HG02798 (cell line): ENCODE measurements at regions not wholly inside any gene's neighbourhood (a gene's known extent, or its start where the extent isn't known, plus 50 kb on each side); places are given as distances from the start of the nearest gene placed in this dataset.
"Not testable (repeated sequence)": the region's sequence is repeated elsewhere in the genome, so short reads cannot be mapped to it uniquely, and the experiment has no call there.

ENCODE experiments used
- ATAC-seq: cut with Tn5 transposase; IDR thresholded peaks from one replicate; pipeline ENCODE4 v1.9.1; 2021; ENCODE audit warnings: mild to moderate bottlenecking; ENCODE audit not compliant: unreplicated experiment, poor library complexity

DNA sequence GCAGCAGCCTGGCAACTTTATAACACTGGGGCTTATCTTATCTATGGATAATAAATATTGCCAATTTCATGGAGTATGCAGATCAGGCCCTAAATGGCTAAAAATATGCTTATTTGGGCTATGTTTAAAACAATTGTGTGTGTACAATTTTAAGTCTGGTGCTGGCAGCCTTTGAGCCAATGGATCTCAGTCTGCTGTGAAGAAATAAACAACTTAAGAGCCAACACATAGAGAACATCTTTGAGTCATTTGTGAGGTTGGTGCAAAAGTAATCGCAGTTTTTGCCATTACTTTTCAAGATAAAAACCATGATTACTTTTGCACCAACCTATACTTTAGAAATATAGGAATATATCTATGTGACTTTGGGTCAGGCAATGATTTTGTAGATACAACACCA lies 129.1 kb upstream of the CARMIL1 start:
- no peak for ATAC-seq

GRCh38 chr6:25150863-25151262 lies 128.3 kb upstream of the CARMIL1 start:
- no peak for ATAC-seq

DNA sequence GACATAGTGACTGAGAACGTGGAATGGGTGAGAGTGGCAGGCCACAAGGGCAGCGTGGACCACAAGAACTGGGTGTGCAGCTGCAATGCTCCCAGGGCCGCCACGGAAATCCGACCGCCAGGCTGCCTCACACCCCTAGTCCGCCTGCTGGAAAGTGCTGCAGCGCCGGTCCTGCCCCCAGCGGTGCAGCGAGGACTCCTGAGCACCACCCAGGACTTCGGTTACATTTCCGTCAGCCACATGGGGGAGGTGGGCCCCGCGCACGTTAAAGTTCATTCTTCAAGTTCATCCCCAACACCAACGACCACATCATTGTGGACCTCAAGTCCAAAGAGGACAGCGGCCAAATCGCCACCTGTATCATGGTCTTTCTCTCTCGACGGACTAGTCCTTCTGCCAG lies 126.1 kb upstream of the CARMIL1 start:
- no peak for ATAC-seq

- no peak for ATAC-seq
These were observed 125.1 kb upstream of the CARMIL1 start for GRCh38 chr6:25154034-25154596.

DNA sequence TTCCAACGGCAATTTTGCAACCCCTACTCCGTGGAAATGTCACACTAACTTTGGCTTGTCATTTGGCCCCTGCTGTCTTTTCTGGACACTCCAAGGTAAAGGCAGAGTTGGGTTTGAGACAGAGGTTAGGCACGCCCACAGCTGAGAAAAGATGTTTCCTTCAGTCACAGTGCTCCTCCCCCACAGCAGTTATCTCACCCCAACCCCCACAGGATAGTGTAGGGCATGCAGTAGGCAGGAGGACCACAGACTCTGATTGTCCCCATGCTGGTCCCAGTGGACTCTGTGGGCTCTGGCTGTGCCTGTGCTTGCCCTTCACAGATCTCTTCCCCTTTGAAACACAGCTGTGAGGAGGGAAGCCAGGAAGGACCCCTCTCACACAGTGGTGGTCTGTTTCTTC lies 124.0 kb upstream of the CARMIL1 start:
- no peak for ATAC-seq

- no peak for ATAC-seq
These were observed 123.1 kb upstream of the CARMIL1 start for GRCh38 chr6:25156123-25156522.

GRCh38 chr6:25157183-25157582 lies 122.0 kb upstream of the CARMIL1 start:
- ATAC-seq, result no peak

DNA sequence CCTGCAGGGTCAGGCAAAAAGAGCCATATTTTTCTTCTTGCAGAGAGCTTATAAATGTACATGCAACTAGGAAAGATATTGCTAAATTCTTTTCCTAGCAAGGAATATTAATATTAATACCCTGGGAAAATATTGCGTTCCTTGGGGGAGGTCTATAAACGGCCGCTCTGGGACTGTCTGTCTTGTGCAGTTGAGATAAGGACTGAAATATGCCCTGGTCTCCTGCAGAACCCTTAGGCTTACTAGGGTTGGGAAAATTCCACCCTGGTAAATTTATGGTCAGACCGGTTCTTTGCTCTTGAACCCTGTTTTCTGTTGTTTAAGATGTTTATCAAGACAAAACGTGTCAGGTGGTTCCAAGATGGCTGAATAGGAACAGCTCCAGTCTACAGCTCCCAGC lies 121.3 kb upstream of the CARMIL1 start:
- no peak for ATAC-seq

DNA sequence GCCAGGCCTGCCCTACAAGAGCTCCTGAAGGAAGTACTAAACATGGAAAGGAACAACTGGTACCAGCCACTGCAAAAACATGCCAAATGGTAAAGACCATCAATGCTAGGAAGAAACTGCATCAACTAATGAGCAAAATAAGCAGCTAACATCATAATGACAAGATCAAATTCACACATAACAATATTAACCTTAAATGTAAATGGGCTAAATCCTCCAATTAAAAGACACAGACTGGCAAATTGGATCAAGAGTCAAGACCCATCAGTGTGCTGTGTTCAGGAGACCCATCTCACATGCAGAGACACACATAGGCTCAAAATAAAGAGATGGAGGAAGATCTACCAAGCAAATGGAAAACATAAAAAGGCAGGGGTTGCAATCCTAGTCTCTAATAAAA lies 119.0 kb upstream of the CARMIL1 start:
- not testable (repeated sequence) for ATAC-seq

DNA sequence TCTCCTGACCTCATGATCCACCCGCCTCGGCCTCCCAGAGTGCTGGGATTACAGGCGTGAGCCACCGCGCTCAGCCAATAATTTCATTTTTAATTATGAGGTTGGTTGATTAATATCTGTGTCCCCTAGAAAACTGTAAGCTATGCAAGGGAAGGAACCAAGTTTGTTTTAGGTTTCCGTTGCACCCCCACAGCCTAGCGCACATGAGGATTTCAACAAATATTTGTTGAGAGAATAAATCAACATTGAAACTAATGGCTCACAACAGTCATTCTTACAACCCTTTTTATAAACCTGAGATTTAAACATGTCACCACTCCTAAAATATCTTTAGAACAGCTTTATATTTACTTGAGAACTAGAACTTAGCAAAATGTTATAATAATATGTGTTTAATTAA lies 114.0 kb upstream of the CARMIL1 start:
- no peak for ATAC-seq

DNA sequence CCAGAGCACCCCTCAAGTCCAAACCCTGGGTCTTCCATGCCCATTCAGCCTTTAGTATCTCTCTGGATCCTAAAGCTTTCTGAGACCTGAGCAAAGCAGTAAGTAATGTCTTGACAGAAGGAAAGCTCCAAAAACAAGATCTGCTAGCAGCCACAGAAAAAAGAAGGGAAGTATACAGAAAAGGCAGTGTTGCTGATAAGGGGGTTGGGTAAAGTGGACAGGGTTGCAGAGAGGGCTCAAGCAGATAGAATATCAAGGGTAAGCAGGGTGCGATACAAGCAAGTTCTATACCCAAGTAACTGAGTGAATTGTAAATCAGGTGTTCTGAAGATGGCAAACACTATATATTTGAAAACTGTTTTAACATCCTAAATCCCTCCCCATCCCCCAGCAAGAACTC lies 113.4 kb upstream of the CARMIL1 start:
- no peak for ATAC-seq

- no peak for ATAC-seq
These were observed 112.0 kb upstream of the CARMIL1 start for GRCh38 chr6:25166955-25167748.

GRCh38 chr6:25167961-25168360 lies 111.2 kb upstream of the CARMIL1 start:
- no peak for ATAC-seq

- ATAC-seq, result no peak
These were observed 110.5 kb upstream of the CARMIL1 start for GRCh38 chr6:25168637-25169036.

- no peak for ATAC-seq
These were observed 109.6 kb upstream of the CARMIL1 start for GRCh38 chr6:25169553-25169952.

- no peak for ATAC-seq
These were observed 109.2 kb upstream of the CARMIL1 start for GRCh38 chr6:25169961-25170360.

DNA sequence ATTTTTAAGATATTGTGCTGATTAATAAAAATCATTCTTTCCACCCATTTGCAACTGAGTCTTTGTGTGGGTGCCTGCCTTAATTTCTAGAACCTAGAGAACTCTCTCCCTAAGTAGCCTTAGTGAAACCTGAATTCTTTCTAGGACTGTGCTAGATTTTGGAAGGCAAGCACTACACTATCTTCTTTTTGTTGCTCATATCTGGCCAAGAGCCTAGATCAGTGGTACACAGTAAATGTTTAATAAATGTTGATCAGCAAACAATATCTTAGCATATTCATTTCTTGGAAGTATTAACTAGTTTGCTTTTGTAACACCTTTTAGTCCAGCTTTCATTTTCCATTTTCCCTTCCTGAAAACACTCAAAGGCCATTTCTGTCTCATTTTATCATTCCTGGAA lies 108.5 kb upstream of the CARMIL1 start:
- no peak for ATAC-seq

DNA sequence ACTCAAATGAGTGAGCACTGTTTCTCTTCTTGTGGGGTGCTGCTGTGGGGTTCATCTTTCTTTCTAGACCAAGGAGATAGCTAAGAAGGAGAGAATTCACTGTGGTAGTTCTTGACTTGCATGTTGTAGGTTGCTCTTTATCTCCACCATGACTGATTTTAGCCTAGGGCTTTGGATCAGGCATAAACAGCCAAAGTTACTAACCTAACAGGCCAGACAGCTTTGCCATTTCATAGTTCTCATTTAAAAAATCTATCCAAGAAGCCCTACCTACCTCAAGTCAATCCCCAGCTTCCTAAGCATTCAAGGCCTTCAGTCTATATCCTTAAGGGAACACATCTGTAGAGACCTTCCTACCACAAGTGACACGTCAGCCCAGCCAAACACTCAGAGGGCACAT lies 107.9 kb upstream of the CARMIL1 start:
- ATAC-seq, result no peak

DNA sequence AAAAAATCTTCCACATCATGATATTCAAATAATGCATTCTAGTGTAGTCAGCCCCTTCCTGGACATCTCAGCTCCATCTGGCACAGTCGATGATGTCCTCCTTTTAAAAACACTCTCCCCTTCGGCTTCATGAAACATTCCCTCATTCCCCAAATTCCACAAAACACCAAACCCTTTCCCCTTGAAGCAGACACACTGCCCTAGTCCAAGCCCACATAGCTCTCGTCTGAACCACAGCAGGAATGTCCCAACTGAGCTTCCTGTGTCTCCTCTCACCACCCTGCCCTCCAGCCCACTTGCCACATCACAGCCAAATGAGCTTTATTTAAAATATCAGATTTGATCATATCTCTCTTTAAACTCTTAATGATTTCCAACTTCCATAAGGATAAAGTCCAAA lies 106.4 kb upstream of the CARMIL1 start:
- no peak for ATAC-seq

DNA sequence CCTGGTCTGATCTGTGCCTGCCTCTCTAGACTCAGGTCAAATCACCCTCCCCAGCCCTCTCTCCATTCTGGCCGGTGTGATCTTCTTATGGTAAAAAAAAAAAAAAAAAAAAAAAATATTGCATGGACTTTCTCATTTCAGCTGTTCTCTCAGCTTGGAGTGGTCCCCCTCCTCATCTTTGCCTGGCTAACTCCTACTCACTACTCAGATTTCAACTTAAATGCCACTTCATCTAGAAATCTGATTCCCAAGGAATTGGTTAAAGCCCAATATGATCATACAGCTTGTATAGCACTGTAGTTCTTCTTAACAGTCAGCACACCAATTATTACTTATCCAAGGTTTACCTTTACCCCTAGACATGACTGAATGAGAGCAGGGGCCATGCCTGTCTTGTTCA lies 105.9 kb upstream of the CARMIL1 start:
- ATAC-seq, result no peak

DNA sequence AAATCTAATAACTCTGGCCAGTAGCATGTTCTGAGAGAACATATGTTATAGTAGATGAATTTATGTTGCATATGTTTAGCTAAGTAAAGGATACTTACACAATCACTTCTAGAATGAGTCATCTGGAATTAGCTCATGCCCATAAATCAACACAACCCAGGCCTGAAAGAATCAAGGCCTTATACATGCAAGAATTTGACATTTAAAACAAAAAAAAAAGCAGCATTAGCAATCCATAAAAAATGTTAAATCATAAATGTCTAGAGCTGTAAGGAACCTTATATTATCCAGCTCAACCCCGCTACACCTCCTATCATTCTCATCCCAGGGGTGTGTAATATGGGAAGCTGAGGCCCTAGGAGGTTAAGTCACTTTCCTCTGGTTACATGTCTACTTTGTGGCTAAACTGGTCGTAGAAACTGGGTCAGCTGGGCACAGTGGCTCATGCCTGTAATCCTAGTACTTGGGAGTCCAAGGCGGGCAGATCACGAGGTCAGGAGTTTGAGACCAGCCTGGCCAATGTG lies 105.2 kb upstream of the CARMIL1 start:
- ATAC-seq, result no peak

DNA sequence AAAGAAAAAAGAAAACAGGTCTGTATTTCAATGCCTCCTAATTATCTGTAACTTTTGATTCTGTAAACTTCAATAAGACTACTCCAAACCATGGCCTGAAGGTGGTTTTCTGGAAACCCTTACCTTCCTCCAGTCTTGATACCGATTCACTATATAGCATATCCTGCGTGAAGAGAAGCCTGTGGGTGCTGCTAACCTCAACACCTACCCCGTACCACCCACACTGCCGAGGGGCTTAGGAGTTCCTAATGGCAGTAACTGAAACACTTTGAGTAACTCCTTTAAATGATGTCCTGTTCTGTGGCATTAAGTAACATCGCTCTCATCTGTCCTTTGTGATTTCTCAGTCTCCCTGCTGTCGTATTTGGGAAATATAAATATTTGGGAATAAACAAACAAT lies 104.5 kb upstream of the CARMIL1 start:
- ATAC-seq, result no peak
